DOHH2 (cell line): ENCODE measurements at regions not wholly inside any gene's neighbourhood (a gene's known extent, or its start where the extent isn't known, plus 50 kb on each side); places are given as distances from the start of the nearest gene placed in this dataset.

Experiments
- H3F3A ChIP-seq: fragments of 200-600 bp; sonication (generic), shearing (Covaris generic); 2 replicates; pipeline ENCODE4 v1.6.0; 2016; ENCODE audit warnings: antibody characterized with exemption, mild to moderate bottlenecking; ENCODE audit not compliant: control insufficient read depth, insufficient read depth
- H3K27ac ChIP-seq: fragments of 200-600 bp; sonication (generic); 2 replicates; pipeline ENCODE4 v1.5.1; 2014; ENCODE audit warnings: low read depth, mild to moderate bottlenecking, low read length, moderate library complexity
- H3K27me3 ChIP-seq: fragments of 200-600 bp; sonication (generic); 2 replicates; pipeline ENCODE4 v1.6.1; 2014; ENCODE audit warnings: mild to moderate bottlenecking, low read length, mixed read lengths; ENCODE audit not compliant: control insufficient read depth
- H3K36me3 ChIP-seq: fragments of 200-600 bp; sonication (generic); 2 replicates; pipeline ENCODE4 v1.6.1; 2014; ENCODE audit warnings: mild to moderate bottlenecking, low read length, moderate library complexity, mixed read lengths; ENCODE audit not compliant: control insufficient read depth
- H3K4me1 ChIP-seq: fragments of 200-600 bp; sonication (generic); 2 replicates; pipeline ENCODE4 v1.6.1; 2014; ENCODE audit warnings: mild to moderate bottlenecking, low read length, mixed read lengths; ENCODE audit not compliant: control insufficient read depth
- H3K4me2 ChIP-seq: fragments of 200-600 bp; sonication (generic); 2 replicates; pipeline ENCODE4 v1.6.0; 2014; ENCODE audit warnings: mild to moderate bottlenecking, low read length, moderate library complexity
- H3K4me3 ChIP-seq: fragments of 200-600 bp; sonication (generic); 2 replicates; pipeline ENCODE4 v1.5.1; 2014; ENCODE audit warnings: mild to moderate bottlenecking, low read length, mixed read lengths
- H3K79me2 ChIP-seq: fragments of 200-600 bp; sonication (generic); 2 replicates; pipeline ENCODE4 v1.6.1; 2014; ENCODE audit warnings: mild to moderate bottlenecking, low read length, mixed read lengths; ENCODE audit not compliant: control insufficient read depth
- H3K9me2 ChIP-seq: fragments of 200-600 bp; sonication (generic); replicated peaks from 2 replicates; pipeline ENCODE4 v1.6.1; 2014; ENCODE audit warnings: mild to moderate bottlenecking, low read length, mixed read lengths; ENCODE audit not compliant: control insufficient read depth
- H3K9me3 ChIP-seq: fragments of 200-600 bp; sonication (generic); 2 replicates; pipeline ENCODE4 v1.6.1; 2014; ENCODE audit warnings: antibody characterized with exemption, low read length, mixed read lengths; ENCODE audit not compliant: control insufficient read depth, insufficient read depth
- H4K20me1 ChIP-seq: fragments of 200-600 bp; sonication (generic); 2 replicates; pipeline ENCODE4 v1.6.0; 2014; ENCODE audit warnings: low read depth, mild to moderate bottlenecking, antibody characterized with exemption, low read length, moderate library complexity; ENCODE audit not compliant: control insufficient read depth, insufficient read depth
- EZH2phosphoT487 ChIP-seq: fragments of 200-600 bp; sonication (generic); IDR thresholded peaks from 2 replicates; pipeline ENCODE4 v1.6.1; 2017; ENCODE audit warnings: borderline replicate concordance, mild to moderate bottlenecking, antibody characterized with exemption, low read length, moderate library complexity, mixed read lengths
- TF ChIP-seq, protein P1 (sequence below): fragments of 200-600 bp; sonication (generic); IDR thresholded peaks from one replicate; pipeline ENCODE4 v1.5.1; 2014; ENCODE audit warnings: antibody characterized with exemption, mild to moderate bottlenecking, low read depth, low read length; ENCODE audit not compliant: poor library complexity, severe bottlenecking

DNA sequence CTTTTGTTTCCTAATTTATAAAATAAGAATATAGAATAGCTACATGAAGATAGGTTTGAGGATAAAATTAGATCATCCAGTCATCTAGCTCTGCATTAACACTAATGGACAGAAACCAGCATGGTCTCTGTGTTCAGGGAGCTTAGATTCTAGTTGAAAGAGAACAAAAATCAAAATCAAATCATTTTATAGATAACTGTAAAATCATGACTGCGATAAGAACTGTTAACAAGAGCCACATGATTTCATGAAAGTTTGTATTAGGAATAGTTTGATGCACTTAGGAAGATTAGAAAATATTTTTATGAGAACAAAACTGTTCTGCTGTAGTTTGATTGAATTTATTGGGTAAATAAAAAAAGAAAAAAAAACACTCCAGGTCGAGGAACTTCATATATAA is 1074.7 kb downstream of the MAT2B start:
- Histone ChIP-seq H3K79me2 (no peaks in the 10 kb centered on the region), H3K4me3 (no peak overlapping the region), H3K9me2 (no peaks in the 10 kb centered on the region), H3K9me3 (no peaks in the 10 kb centered on the region), H3K4me2 (no peak overlapping the region), H3K27ac (no peak overlapping the region), H3K27me3 (no peaks in the 10 kb centered on the region), H4K20me1 (no peaks in the 10 kb centered on the region), H3F3A (no peaks in the 10 kb centered on the region), H3K36me3 (no peaks in the 10 kb centered on the region), H3K4me1 (no peaks in the 10 kb centered on the region)
- TF ChIP-seq EZH2phosphoT487, result no peak
- TF ChIP-seq, protein P1, sequence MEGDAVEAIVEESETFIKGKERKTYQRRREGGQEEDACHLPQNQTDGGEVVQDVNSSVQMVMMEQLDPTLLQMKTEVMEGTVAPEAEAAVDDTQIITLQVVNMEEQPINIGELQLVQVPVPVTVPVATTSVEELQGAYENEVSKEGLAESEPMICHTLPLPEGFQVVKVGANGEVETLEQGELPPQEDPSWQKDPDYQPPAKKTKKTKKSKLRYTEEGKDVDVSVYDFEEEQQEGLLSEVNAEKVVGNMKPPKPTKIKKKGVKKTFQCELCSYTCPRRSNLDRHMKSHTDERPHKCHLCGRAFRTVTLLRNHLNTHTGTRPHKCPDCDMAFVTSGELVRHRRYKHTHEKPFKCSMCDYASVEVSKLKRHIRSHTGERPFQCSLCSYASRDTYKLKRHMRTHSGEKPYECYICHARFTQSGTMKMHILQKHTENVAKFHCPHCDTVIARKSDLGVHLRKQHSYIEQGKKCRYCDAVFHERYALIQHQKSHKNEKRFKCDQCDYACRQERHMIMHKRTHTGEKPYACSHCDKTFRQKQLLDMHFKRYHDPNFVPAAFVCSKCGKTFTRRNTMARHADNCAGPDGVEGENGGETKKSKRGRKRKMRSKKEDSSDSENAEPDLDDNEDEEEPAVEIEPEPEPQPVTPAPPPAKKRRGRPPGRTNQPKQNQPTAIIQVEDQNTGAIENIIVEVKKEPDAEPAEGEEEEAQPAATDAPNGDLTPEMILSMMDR, result no peak

DNA sequence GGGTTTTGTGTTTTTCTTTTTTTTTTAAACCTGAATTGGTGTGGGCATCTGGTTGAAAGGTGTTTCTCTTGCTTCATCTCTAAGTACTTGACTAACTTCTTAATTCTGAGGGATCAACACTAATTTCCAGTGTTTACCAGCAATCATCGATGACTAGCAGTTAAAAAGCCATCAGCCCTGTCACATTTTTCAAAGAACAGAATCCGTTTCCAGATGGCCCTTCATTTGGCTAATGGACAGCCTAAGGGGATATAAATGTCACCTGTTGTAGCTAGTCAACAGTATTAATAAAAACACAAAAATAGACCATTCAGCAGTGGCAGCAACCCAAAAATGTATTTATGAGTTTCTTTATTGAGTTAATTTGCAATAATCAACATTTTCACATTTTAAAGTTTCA is 1076.5 kb downstream of the MAT2B start:
- Histone ChIP-seq H3K36me3 (no peaks in the 10 kb centered on the region), H3K79me2 (no peaks in the 10 kb centered on the region), H3K4me2 (no peak overlapping the region), H4K20me1 (no peaks in the 10 kb centered on the region), H3K9me2 (no peaks in the 10 kb centered on the region), H3K27ac (no peak overlapping the region), H3K4me3 (no peak overlapping the region), H3K4me1 (no peaks in the 10 kb centered on the region), H3F3A (no peaks in the 10 kb centered on the region), H3K27me3 (no peaks in the 10 kb centered on the region), H3K9me3 (no peaks in the 10 kb centered on the region)
- no peak for TF ChIP-seq EZH2phosphoT487
- TF ChIP-seq, protein P1, result no peak

DNA sequence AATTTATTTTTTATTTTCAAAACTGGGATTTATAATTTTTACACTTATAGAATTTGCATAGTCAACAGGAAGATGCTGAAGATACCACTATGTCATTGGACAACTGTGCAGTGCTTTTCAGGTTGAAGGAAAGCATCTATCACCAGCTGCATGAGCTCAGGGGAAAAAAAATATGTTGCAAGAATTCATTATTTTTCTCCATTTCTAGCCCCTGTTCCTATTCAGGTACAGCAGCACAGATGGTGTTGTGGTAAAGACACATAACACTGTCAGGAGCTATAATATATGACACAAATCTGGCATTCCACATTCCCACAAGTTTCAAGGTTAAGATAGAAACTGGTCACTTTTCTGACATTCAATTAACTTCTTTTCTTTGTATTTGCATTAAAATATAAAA is 1088.6 kb downstream of the MAT2B start:
- no peaks in the 10 kb centered on the region for H3F3A ChIP-seq
- H3K9me2 ChIP-seq, result no peaks in the 10 kb centered on the region
- no peaks in the 10 kb centered on the region for H3K27me3 ChIP-seq

More for the DNA sequence above, 1088.6 kb downstream of the MAT2B start:
- Histone ChIP-seq H4K20me1 (no peaks in the 10 kb centered on the region), H3K4me3 (no peak overlapping the region), H3K4me2 (no peak overlapping the region), H3K4me1 (no peaks in the 10 kb centered on the region; the same call in 1 of the 2 replicates), H3K27ac (no peak overlapping the region), H3K36me3 (no peaks in the 10 kb centered on the region), H3K9me3 (no peaks in the 10 kb centered on the region), H3K79me2 (no peaks in the 10 kb centered on the region)
- TF ChIP-seq, protein P1, result no peak
- TF ChIP-seq EZH2phosphoT487, result no peak
